ENCODE measurements at regions not wholly inside any gene's neighbourhood (a gene's known extent, or its start where the extent isn't known, plus 50 kb on each side); places are given as distances from the start of the nearest gene placed in this dataset.
A peak's percentile ranks its signal among the peaks of the same experiment; 100 is the strongest.

GRCh38 chr15:100728371-100729201 lies 126.2 kb downstream of the ASB7 start:
- peak; percentile 59 for DNase-seq (ENCODE audit: low read depth)
- no peak overlapping the region for H3K4me3 ChIP-seq (ENCODE audit: low read depth, low read length)
- TF ChIP-seq CTCF (IDR thresholded peaks at IDR 0.05; ENCODE audit: low read depth, low read length) (no peak), MAX (IDR thresholded peaks at IDR 0.05; ENCODE audit: low read depth, low read length) (no peak), MYC (IDR thresholded peaks at IDR 0.05; ENCODE audit: low read depth, low read length) (no peak), POLR2A (IDR thresholded peaks at IDR 0.05; ENCODE audit: extremely low read depth, insufficient read length) (no peak)

GRCh38 chr15:100729461-100729860 lies 127.1 kb downstream of the ASB7 start:
- no peak for TF ChIP-seq MYC (IDR thresholded peaks at IDR 0.05; ENCODE audit: low read depth, low read length)
- TF ChIP-seq POLR2A (IDR thresholded peaks at IDR 0.05; ENCODE audit: extremely low read depth, insufficient read length) = no peak
- no peak for TF ChIP-seq MAX (IDR thresholded peaks at IDR 0.05; ENCODE audit: low read depth, low read length)
- no peak for TF ChIP-seq CTCF (IDR thresholded peaks at IDR 0.05; ENCODE audit: low read depth, low read length)
- H3K4me3 ChIP-seq (ENCODE audit: low read depth, low read length) = no peak overlapping the region
- no peak for DNase-seq (ENCODE audit: low read depth)

GRCh38 chr15:100730129-100730528 lies 127.7 kb downstream of the ASB7 start:
- TF ChIP-seq MAX (IDR thresholded peaks at IDR 0.05; ENCODE audit: low read depth, low read length) (no peak), CTCF (IDR thresholded peaks at IDR 0.05; ENCODE audit: low read depth, low read length) (no peak), MYC (IDR thresholded peaks at IDR 0.05; ENCODE audit: low read depth, low read length) (no peak)
- DNase-seq (ENCODE audit: low read depth) = no peak
- no peak overlapping the region for H3K4me3 ChIP-seq (ENCODE audit: low read depth, low read length)

- H3K4me3 ChIP-seq (ENCODE audit: low read depth, low read length) = no peak overlapping the region
- TF ChIP-seq MAX (IDR thresholded peaks at IDR 0.05; ENCODE audit: low read depth, low read length) (no peak), POLR2A (IDR thresholded peaks at IDR 0.05; ENCODE audit: extremely low read depth, insufficient read length) (no peak), MYC (IDR thresholded peaks at IDR 0.05; ENCODE audit: low read depth, low read length) (no peak), CTCF (IDR thresholded peaks at IDR 0.05; ENCODE audit: low read depth, low read length) (no peak)
- no peak for DNase-seq (ENCODE audit: low read depth)
Measured at GRCh38 chr15:100730655-100731266, 128.4 kb downstream of the ASB7 start.

- DNase-seq (ENCODE audit: low read depth) = peak; percentile 39
- TF ChIP-seq MYC (IDR thresholded peaks at IDR 0.05; ENCODE audit: low read depth, low read length) = no peak
- TF ChIP-seq POLR2A (IDR thresholded peaks at IDR 0.05; ENCODE audit: extremely low read depth, insufficient read length) = no peak
- TF ChIP-seq MAX (IDR thresholded peaks at IDR 0.05; ENCODE audit: low read depth, low read length) = no peak
- TF ChIP-seq CTCF (IDR thresholded peaks at IDR 0.05; ENCODE audit: low read depth, low read length) = no peak
- H3K4me3 ChIP-seq (ENCODE audit: low read depth, low read length) = no peak overlapping the region
Measured at GRCh38 chr15:100731267-100732152, 129.1 kb downstream of the ASB7 start.
